Stomach (tissue), 8 donors: ENCODE measurements at regions not wholly inside any gene's neighbourhood (a gene's known extent, or its start where the extent isn't known, plus 50 kb on each side); places are given as distances from the start of the nearest gene placed in this dataset.

ENCODE experiments used
- DNase-seq, 2 donors: peaks; one replicate each; pipeline versions ENCODE4 v3.0.0 to v3.0.0-alpha.2; 2013 to 2019
- H3K27ac ChIP-seq, 5 donors: fragments of 200-600 bp in 4 of 5; sonication (generic) in 4 of 5; one replicate each; pipeline ENCODE4 v1.5.1; 2013 to 2019; ENCODE audit warnings: mild to moderate bottlenecking in 1 of 5, moderate library complexity in 1 of 5
- H3K27me3 ChIP-seq, 3 donors: fragments of 200-600 bp; sonication (generic); one replicate each; pipeline ENCODE4 v1.5.1; 2017 to 2019; ENCODE audit warnings: mixed run types in 1 of 3
- H3K36me3 ChIP-seq, 4 donors: fragments of 200-600 bp; sonication (generic); 1 replicate in 3 of 4; 2 replicates in 1 of 4; pipeline ENCODE4 v1.5.1; 2016 to 2019
- H3K4me1 ChIP-seq, 4 donors: fragments of 200-600 bp; sonication (generic); one replicate each; pipeline ENCODE4 v1.5.1; 2016 to 2019
- H3K4me3 ChIP-seq, 4 donors: fragments of 200-600 bp; sonication (generic) in 3 of 4; one replicate each; pipeline ENCODE4 v1.5.1; 2016 to 2019; ENCODE audit warnings: mild to moderate bottlenecking in 1 of 4
- H3K9me3 ChIP-seq, 4 donors: fragments of 200-600 bp; sonication (generic); one replicate each; pipeline ENCODE4 v1.5.1; 2016 to 2019
- CTCF ChIP-seq, 7 experiments: fragments of 450-650 bp in 4 of 7; fragments of 200-600 bp in 3 of 7; sonication (generic) in 3 of 7; IDR thresholded peaks; one replicate each; pipeline ENCODE4 v1.5.1; 2016 to 2019; ENCODE audit warnings: antibody characterized with exemption in 7 of 7, control low read depth in 2 of 7, mild to moderate bottlenecking in 1 of 7
- EP300 ChIP-seq: sonication (generic); formaldehyde crosslinking; IDR thresholded peaks from one replicate; pipeline ENCODE4 v1.6.1; 2017; ENCODE audit warnings: antibody characterized with exemption
- POLR2A ChIP-seq, 4 donors: fragments of 450-650 bp; IDR thresholded peaks; one replicate each; pipeline ENCODE4 v1.6.1; 2016; ENCODE audit warnings: antibody characterized with exemption in 4 of 4, control low read depth in 2 of 4, mild to moderate bottlenecking in 1 of 4, moderate library complexity in 1 of 4
- POLR2AphosphoS5 ChIP-seq, 3 donors: sonication (generic); formaldehyde crosslinking; IDR thresholded peaks; one replicate each; pipeline ENCODE4 v1.6.1; 2016; ENCODE audit warnings: antibody characterized with exemption in 3 of 3
- WGBS, 5 donors: extraction: QIAGEN DNeasy Blood & Tissue Kit in 3 of 5; methylation state at CpG; one replicate each; pipeline versions ENCODE4 v1.1.5 to v1.1.7; 2013 to 2018; 5-methylcytosine and 5-hydroxymethylcytosine counted together
- intact Hi-C: fragments of 100-400 bp; cut with DNase I; formaldehyde crosslinking; loops from one replicate; pipeline ENCODE4 v1.15.1; 2023; ENCODE audit warnings: low total_unique reads
- donor health status: healthy with polysubstance abuse.
- donor health status: Bipolar disorder and iron deficiency.
- donor health status: healthy.

- no peak overlapping the region for H3K4me3 ChIP-seq
- DNase-seq = no peak
- H3K9me3 ChIP-seq = no peaks in the 10 kb centered on the region
- 85 to 97% (median 94%) methylated on average over 3 of the region's 3 CpGs for WGBS, 5 donors
- no peaks in the 10 kb centered on the region for H3K36me3 ChIP-seq
- no peaks in the 10 kb centered on the region for H3K27me3 ChIP-seq
- H3K4me1 ChIP-seq = no peaks in the 10 kb centered on the region
- intact Hi-C loops = no loop called here
- TF ChIP-seq CTCF (IDR thresholded peaks at IDR 0.05) (no peak), EP300 (no peak), POLR2A (IDR thresholded peaks at IDR 0.05) (no peak), POLR2AphosphoS5 (IDR thresholded peaks at IDR 0.05) (no peak)
- no peak overlapping the region for H3K27ac ChIP-seq
Observed at GRCh38 chr7:115462301-115463015, 540.6 kb downstream of the MDFIC start.

GRCh38 chr7:115449689-115450088, 527.8 kb downstream of the MDFIC start:
- WGBS, 5 donors = 64 to 96% (median 84%) methylated on average over 3 of the region's 3 CpGs
- Histone ChIP-seq H3K27ac (no peak overlapping the region), H3K36me3 (no peaks in the 10 kb centered on the region), H3K27me3 (no peaks in the 10 kb centered on the region), H3K4me1 (no peaks in the 10 kb centered on the region), H3K4me3 (no peak overlapping the region), H3K9me3 (no peaks in the 10 kb centered on the region)
- DNase-seq = no peak
- no peak for TF ChIP-seq POLR2AphosphoS5 (IDR thresholded peaks at IDR 0.05)
- no peak for TF ChIP-seq CTCF (IDR thresholded peaks at IDR 0.05)
- TF ChIP-seq POLR2A (IDR thresholded peaks at IDR 0.05) = no peak
- TF ChIP-seq EP300 = no peak
- intact Hi-C loops = no loop called here

GRCh38 chr7:115447495-115447894, 525.6 kb downstream of the MDFIC start:
- Histone ChIP-seq H3K27me3 (no peaks in the 10 kb centered on the region), H3K36me3 (no peaks in the 10 kb centered on the region), H3K4me1 (no peaks in the 10 kb centered on the region), H3K27ac (no peak overlapping the region), H3K4me3 (no peak overlapping the region), H3K9me3 (no peaks in the 10 kb centered on the region)
- 49 to 73% (median 51%) methylated on average over 2 of the region's 2 CpGs for WGBS, 5 donors
- no peak for DNase-seq
- intact Hi-C loops = no loop called here
- TF ChIP-seq POLR2A (IDR thresholded peaks at IDR 0.05) = no peak
- TF ChIP-seq EP300 = no peak
- TF ChIP-seq CTCF (IDR thresholded peaks at IDR 0.05) = no peak
- no peak for TF ChIP-seq POLR2AphosphoS5 (IDR thresholded peaks at IDR 0.05)

GRCh38 chr7:115441033-115441432, 519.1 kb downstream of the MDFIC start:
- 83 to 95% (median 92%) methylated on average over 1 of the region's 1 CpG for WGBS, 5 donors
- TF ChIP-seq CTCF (IDR thresholded peaks at IDR 0.05) (no peak), EP300 (no peak), POLR2AphosphoS5 (IDR thresholded peaks at IDR 0.05) (no peak), POLR2A (IDR thresholded peaks at IDR 0.05) (no peak)
- Histone ChIP-seq H3K27me3 (no peaks in the 10 kb centered on the region), H3K9me3 (no peaks in the 10 kb centered on the region), H3K36me3 (no peaks in the 10 kb centered on the region), H3K27ac (no peak overlapping the region), H3K4me1 (no peaks in the 10 kb centered on the region), H3K4me3 (no peak overlapping the region)
- DNase-seq = no peak
- intact Hi-C loops = no loop called here
